ENCODE measurements at regions not wholly inside any gene's neighbourhood (a gene's known extent, or its start where the extent isn't known, plus 50 kb on each side); places are given as distances from the start of the nearest gene placed in this dataset.
A peak's percentile ranks its signal among the peaks of the same experiment; 100 is the strongest.

DNA sequence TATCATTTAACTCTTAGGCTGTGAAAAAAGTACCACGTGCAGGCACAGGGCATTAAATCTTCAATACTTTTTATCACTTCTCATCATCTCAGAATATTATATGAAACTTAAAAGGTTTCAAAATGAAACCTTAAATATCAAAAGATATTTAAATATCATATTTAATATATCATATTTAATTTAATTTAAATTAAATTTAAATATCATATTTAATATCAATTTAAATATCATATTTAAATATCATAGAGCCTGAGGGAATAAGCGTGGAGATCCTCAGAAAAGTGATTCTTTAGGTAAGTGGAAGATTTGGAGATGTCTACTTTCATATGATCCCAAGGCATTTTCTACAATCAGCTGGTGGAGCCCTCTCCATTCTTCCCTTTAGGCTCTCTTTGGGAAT, 716.6 kb downstream of the OTOL1 start:
- H3K27me3 Mint-ChIP-seq (ENCODE audit: low read depth), result peaks cover 3% of the 10 kb centered on the region
- no peaks in the 10 kb centered on the region for H3K9me3 Mint-ChIP-seq
- H3K4me3 Mint-ChIP-seq, result no peak overlapping the region
- H3K27ac Mint-ChIP-seq, result no peak overlapping the region
- H3K36me3 Mint-ChIP-seq (ENCODE audit: low read depth), result no peaks in the 10 kb centered on the region
- H3K4me1 Mint-ChIP-seq, result peaks cover 15% of the 10 kb centered on the region
- TF ChIP-seq, protein P1, sequence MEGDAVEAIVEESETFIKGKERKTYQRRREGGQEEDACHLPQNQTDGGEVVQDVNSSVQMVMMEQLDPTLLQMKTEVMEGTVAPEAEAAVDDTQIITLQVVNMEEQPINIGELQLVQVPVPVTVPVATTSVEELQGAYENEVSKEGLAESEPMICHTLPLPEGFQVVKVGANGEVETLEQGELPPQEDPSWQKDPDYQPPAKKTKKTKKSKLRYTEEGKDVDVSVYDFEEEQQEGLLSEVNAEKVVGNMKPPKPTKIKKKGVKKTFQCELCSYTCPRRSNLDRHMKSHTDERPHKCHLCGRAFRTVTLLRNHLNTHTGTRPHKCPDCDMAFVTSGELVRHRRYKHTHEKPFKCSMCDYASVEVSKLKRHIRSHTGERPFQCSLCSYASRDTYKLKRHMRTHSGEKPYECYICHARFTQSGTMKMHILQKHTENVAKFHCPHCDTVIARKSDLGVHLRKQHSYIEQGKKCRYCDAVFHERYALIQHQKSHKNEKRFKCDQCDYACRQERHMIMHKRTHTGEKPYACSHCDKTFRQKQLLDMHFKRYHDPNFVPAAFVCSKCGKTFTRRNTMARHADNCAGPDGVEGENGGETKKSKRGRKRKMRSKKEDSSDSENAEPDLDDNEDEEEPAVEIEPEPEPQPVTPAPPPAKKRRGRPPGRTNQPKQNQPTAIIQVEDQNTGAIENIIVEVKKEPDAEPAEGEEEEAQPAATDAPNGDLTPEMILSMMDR (IDR thresholded peaks at IDR 0.05; ENCODE audit: unreplicated experiment in 3 of 3), result no peak

DNA sequence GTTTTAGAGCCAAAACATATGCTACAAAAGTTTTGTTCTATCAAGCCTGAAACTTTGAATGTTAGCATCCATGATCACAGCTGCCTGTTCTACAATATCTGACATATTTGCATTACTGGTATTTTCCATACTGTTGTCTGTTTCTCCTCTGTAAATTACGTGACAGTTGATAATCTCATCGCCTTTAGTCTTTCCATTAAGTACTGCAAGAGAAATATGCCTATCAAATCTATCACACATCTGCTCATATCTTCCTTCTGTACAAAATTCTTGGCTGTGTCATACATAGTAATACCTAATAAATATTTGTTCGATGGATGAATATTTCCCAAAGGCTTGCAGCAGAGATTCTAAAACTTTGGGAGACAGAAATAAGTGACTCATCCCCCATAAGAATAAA, 717.3 kb downstream of the OTOL1 start:
- TF ChIP-seq, protein P1 (IDR thresholded peaks at IDR 0.05; ENCODE audit: unreplicated experiment in 3 of 3), result no peak
- no peaks in the 10 kb centered on the region for H3K9me3 Mint-ChIP-seq

DNA sequence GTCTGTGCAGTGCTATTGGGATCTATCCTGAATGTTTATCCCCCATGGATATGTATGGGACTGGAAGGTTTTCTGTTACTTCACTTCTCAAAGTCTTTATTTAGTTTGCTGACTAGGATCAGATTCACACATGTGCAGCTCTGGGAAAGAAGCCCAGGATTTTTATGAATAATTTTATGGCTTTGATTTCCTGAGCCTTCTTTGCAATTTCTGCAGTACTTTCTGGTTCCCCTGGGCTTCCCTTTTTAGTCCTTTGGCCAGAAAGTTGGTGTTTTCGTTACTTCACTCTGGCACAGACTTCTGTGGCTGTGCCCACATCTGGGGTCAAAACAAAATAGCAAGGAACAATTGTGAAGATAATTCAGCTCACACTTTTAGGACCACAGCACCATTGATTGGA, 721.0 kb downstream of the OTOL1 start:
- Mint-ChIP-seq H3K36me3 (ENCODE audit: low read depth) (no peaks in the 10 kb centered on the region), H3K27ac (peak overlapping the region in 1 of 3 experiments; percentile 64), H3K9me3 (no peaks in the 10 kb centered on the region), H3K4me1 (peaks cover 28% of the 10 kb centered on the region), H3K27me3 (ENCODE audit: low read depth) (peaks cover 3% of the 10 kb centered on the region), H3K4me3 (no peak overlapping the region)
- TF ChIP-seq, protein P1 (IDR thresholded peaks at IDR 0.05; ENCODE audit: unreplicated experiment in 3 of 3), result no peak

More for the DNA sequence above, 717.3 kb downstream of the OTOL1 start:
- Mint-ChIP-seq H3K27me3 (ENCODE audit: low read depth) (peaks cover 3% of the 10 kb centered on the region), H3K4me1 (peaks cover 21% of the 10 kb centered on the region), H3K36me3 (ENCODE audit: low read depth) (no peaks in the 10 kb centered on the region), H3K4me3 (no peak overlapping the region), H3K27ac (no peak overlapping the region)

DNA sequence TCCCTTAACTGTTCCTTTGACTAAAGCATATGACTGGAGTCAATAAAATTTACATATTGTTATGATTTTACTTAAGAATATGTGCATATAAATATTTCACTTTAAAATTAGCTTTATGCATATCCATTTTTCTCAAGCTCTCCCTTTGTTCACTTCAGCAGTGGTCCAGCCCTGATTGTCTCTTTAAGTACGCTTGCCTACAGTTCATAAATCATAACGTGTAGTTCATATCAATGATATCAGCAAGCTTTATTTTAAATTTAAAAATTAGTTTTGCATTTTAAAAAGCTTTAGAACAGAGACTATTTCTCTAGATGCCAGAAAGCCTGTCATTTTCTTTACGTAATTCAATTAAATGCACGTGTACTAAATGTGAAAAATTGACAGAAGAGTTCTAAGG, 721.9 kb downstream of the OTOL1 start:
- TF ChIP-seq, protein P1 (IDR thresholded peaks at IDR 0.05; ENCODE audit: unreplicated experiment in 3 of 3), result no peak
- peaks cover 3% of the 10 kb centered on the region for H3K27me3 Mint-ChIP-seq (ENCODE audit: low read depth)
- H3K4me1 Mint-ChIP-seq, result peaks cover 28% of the 10 kb centered on the region
- no peak overlapping the region for H3K4me3 Mint-ChIP-seq
- H3K9me3 Mint-ChIP-seq, result no peaks in the 10 kb centered on the region
- no peaks in the 10 kb centered on the region for H3K36me3 Mint-ChIP-seq (ENCODE audit: low read depth)
- H3K27ac Mint-ChIP-seq, result no peak overlapping the region

DNA sequence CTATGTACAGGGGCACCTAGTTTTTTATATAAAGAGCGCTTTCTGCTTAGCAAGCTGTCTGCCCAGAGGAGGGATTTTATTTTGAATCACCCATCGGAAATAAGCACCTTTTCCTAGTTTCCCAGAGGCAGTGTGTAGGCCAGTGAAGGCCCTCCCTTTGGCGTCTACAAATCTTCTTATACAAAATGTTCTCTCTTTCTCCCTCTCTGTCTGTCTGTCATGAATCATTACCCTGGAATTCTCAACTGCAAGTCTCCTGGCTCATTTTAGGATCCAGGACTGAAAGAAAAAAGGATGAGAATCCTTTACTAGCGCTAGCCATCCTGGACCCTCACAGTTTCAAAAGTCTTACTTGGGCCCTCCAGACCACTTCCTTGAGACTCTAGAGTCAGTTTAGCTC, 728.1 kb downstream of the OTOL1 start:
- Mint-ChIP-seq H3K9me3 (no peaks in the 10 kb centered on the region), H3K4me3 (no peak overlapping the region), H3K36me3 (ENCODE audit: low read depth) (no peaks in the 10 kb centered on the region), H3K4me1 (peaks cover 11% of the 10 kb centered on the region), H3K27me3 (ENCODE audit: low read depth) (no peaks in the 10 kb centered on the region), H3K27ac (peak overlapping the region in 1 of 3 experiments; percentile 72)
- TF ChIP-seq, protein P1 (IDR thresholded peaks at IDR 0.05; ENCODE audit: unreplicated experiment in 3 of 3), result no peak

DNA sequence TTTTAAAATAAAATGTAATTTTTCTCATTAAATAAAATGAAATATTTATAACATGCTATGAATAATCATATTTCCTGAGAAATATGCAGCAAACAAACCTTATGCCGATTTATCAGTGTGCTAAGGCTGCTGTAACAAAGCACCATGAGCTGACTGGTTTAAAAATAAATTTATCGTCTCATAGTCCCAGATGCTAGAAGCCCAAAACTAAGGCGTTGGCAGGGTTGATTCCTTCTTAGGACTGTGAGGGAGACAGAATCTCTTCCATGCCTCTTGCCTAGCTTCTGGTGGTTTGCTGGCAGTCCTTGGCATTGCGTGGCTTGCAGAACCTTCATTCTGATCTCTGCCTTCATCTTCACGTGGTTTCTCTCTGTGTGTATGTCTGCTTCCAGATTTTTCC, 740.3 kb downstream of the OTOL1 start:
- TF ChIP-seq, protein P1 (IDR thresholded peaks at IDR 0.05; ENCODE audit: unreplicated experiment in 3 of 3), result no peak
- Mint-ChIP-seq H3K27me3 (ENCODE audit: low read depth) (no peaks in the 10 kb centered on the region), H3K36me3 (ENCODE audit: low read depth) (no peaks in the 10 kb centered on the region), H3K27ac (no peak overlapping the region), H3K4me3 (no peak overlapping the region), H3K4me1 (no peaks in the 10 kb centered on the region), H3K9me3 (no peaks in the 10 kb centered on the region)

All from nephron (organoid).